GM18517 (cell line): ENCODE measurements at regions not wholly inside any gene's neighbourhood (a gene's known extent, or its start where the extent isn't known, plus 50 kb on each side); places are given as distances from the start of the nearest gene placed in this dataset.
"Not testable (repeated sequence)": the region's sequence is repeated elsewhere in the genome, so short reads cannot be mapped to it uniquely, and the experiment has no call there.

Source experiments
- ATAC-seq: cut with Tn5 transposase; IDR thresholded peaks from one replicate; pipeline ENCODE4 v1.9.1; 2021; ENCODE audit warnings: mild to moderate bottlenecking, moderate library complexity; ENCODE audit not compliant: unreplicated experiment

GRCh38 chr9:104269996-104270963 lies 176.2 kb downstream of the SMC2 start:
- no peak for ATAC-seq

GRCh38 chr9:104276709-104277245 lies 182.7 kb downstream of the SMC2 start:
- ATAC-seq = no peak

- no peak for ATAC-seq
Measured at GRCh38 chr9:104278929-104279496, 184.9 kb downstream of the SMC2 start.

GRCh38 chr9:104279535-104280177 lies 185.5 kb downstream of the SMC2 start:
- no peak for ATAC-seq

- ATAC-seq = no peak
Measured at GRCh38 chr9:104280178-104280560, 186.1 kb downstream of the SMC2 start.

GRCh38 chr9:104280711-104281110 lies 186.6 kb downstream of the SMC2 start:
- no peak for ATAC-seq

- ATAC-seq = no peak
Measured at GRCh38 chr9:104286187-104286586, 192.1 kb downstream of the SMC2 start.

- ATAC-seq = no peak
Measured at GRCh38 chr9:104286799-104287198, 192.7 kb downstream of the SMC2 start.

- no peak for ATAC-seq
Measured at GRCh38 chr9:104287253-104287878, 193.3 kb downstream of the SMC2 start.

- no peak for ATAC-seq
Measured at GRCh38 chr9:104293877-104294276, 199.8 kb downstream of the SMC2 start.

GRCh38 chr9:104300124-104300523 lies 203.9 kb upstream of the OR13F1 start:
- no peak for ATAC-seq

GRCh38 chr9:104301755-104302154 lies 202.3 kb upstream of the OR13F1 start:
- ATAC-seq = no peak

GRCh38 chr9:104302775-104303174 lies 201.3 kb upstream of the OR13F1 start:
- no peak for ATAC-seq

GRCh38 chr9:104304925-104305324 lies 199.1 kb upstream of the OR13F1 start:
- no peak for ATAC-seq

GRCh38 chr9:104313396-104314110 lies 190.5 kb upstream of the OR13F1 start:
- ATAC-seq = no peak

GRCh38 chr9:104316201-104317009 lies 187.7 kb upstream of the OR13F1 start:
- ATAC-seq = not testable (repeated sequence)

GRCh38 chr9:104319198-104319597 lies 184.9 kb upstream of the OR13F1 start:
- ATAC-seq = no peak

- no peak for ATAC-seq
Measured at GRCh38 chr9:104319685-104320084, 184.4 kb upstream of the OR13F1 start.

- no peak for ATAC-seq
Measured at GRCh38 chr9:104322596-104322995, 181.5 kb upstream of the OR13F1 start.
